Neural cell (in vitro differentiated cells): ENCODE measurements at regions not wholly inside any gene's neighbourhood (a gene's known extent, or its start where the extent isn't known, plus 50 kb on each side); places are given as distances from the start of the nearest gene placed in this dataset.

Experiments
- H2AFZ ChIP-seq: fragments of 200-600, 300-800 bp; sonication (generic), shearing (Covaris generic); 2 replicates; pipeline ENCODE4 v1.6.0; 2014; ENCODE audit warnings: low read depth, mild to moderate bottlenecking, antibody characterized with exemption, low read length, moderate library complexity
- H3F3A ChIP-seq: fragments of 200-600 bp; shearing (Covaris generic); 2 replicates; pipeline ENCODE4 v1.6.1; 2016; ENCODE audit warnings: mild to moderate bottlenecking, moderate library complexity, mixed read lengths, antibody characterized with exemption, low read length; ENCODE audit not compliant: insufficient read depth, poor library complexity, severe bottlenecking
- H3K27ac ChIP-seq: fragments of 200-600, 300-800 bp; sonication (generic), shearing (Covaris generic); 2 replicates; pipeline ENCODE4 v1.5.1; 2014; ENCODE audit warnings: mild to moderate bottlenecking, low read length, moderate library complexity
- H3K27me3 ChIP-seq: fragments of 300-800, 200-600 bp; sonication (generic), shearing (Covaris generic); 2 replicates; pipeline ENCODE4 v1.6.0; 2014; ENCODE audit warnings: mild to moderate bottlenecking, low read depth, low read length, moderate library complexity; ENCODE audit not compliant: insufficient read depth
- H3K36me3 ChIP-seq: fragments of 300-800, 200-600 bp; sonication (generic), shearing (Covaris generic); 2 replicates; pipeline ENCODE4 v1.5.1; 2014; ENCODE audit warnings: mild to moderate bottlenecking, antibody characterized with exemption, low read length, moderate library complexity; ENCODE audit not compliant: insufficient read depth
- H3K4me2 ChIP-seq: fragments of 300-800, 200-600 bp; sonication (generic), shearing (Covaris generic); 2 replicates; pipeline ENCODE4 v1.6.0; 2014; ENCODE audit warnings: mild to moderate bottlenecking, low read length
- H3K4me3 ChIP-seq: fragments of 300-800, 200-600 bp; sonication (generic), shearing (Covaris generic); 2 replicates; pipeline ENCODE4 v1.5.1; 2014; ENCODE audit warnings: mild to moderate bottlenecking, low read length, moderate library complexity
- H3K79me2 ChIP-seq: fragments of 200-600 bp; shearing (Covaris generic); replicated peaks from 2 replicates; pipeline ENCODE4 v1.6.0; 2014; ENCODE audit warnings: mild to moderate bottlenecking, low read length, moderate library complexity; ENCODE audit not compliant: insufficient read depth
- H3K9ac ChIP-seq: fragments of 300-800, 200-600 bp; sonication (generic), shearing (Covaris generic); 2 replicates; pipeline ENCODE4 v1.6.1; 2016; ENCODE audit warnings: mild to moderate bottlenecking, low read length, mixed read lengths
- H3K9me2 ChIP-seq: fragments of 200-600 bp; shearing (Covaris generic); 2 replicates; pipeline ENCODE4 v1.6.1; 2016; ENCODE audit warnings: mild to moderate bottlenecking, low read length, mixed read lengths; ENCODE audit not compliant: insufficient read depth
- H3K9me3 ChIP-seq: fragments of 200-600, 300-800 bp; sonication (generic), shearing (Covaris generic); 2 replicates; pipeline ENCODE4 v1.6.1; 2016; ENCODE audit warnings: mild to moderate bottlenecking, mixed run types, low read length, moderate library complexity, mixed read lengths
- H4K20me1 ChIP-seq: fragments of 200-600 bp; shearing (Covaris generic); 2 replicates; pipeline ENCODE4 v1.6.1; 2016; ENCODE audit warnings: mild to moderate bottlenecking, mixed run types; ENCODE audit not compliant: insufficient read depth
- CTCF ChIP-seq: fragments of 450-650 bp; IDR thresholded peaks from 2 replicates; pipeline ENCODE4 v1.5.1; 2014; ENCODE audit warnings: antibody characterized with exemption, mild to moderate bottlenecking, moderate library complexity; ENCODE audit not compliant: poor library complexity, severe bottlenecking
- EP300 ChIP-seq: fragments of 450-650 bp; conservative IDR thresholded peaks from 2 replicates; pipeline ENCODE4 v1.6.1; 2014; ENCODE audit warnings: antibody characterized with exemption, mild to moderate bottlenecking, moderate library complexity; ENCODE audit not compliant: poor library complexity, severe bottlenecking
- EZH2 ChIP-seq: fragments of 200-600, 300-800 bp; shearing (Covaris generic), sonication (generic); IDR thresholded peaks from 2 replicates; pipeline ENCODE4 v1.6.1; 2014; ENCODE audit warnings: antibody characterized with exemption, low read length, borderline replicate concordance, mild to moderate bottlenecking; ENCODE audit not compliant: insufficient read depth, poor library complexity, severe bottlenecking
- MXI1 ChIP-seq: fragments of 450-650 bp; conservative IDR thresholded peaks from 2 replicates; pipeline ENCODE4 v1.6.1; 2014; ENCODE audit warnings: antibody characterized with exemption, mild to moderate bottlenecking; ENCODE audit not compliant: poor library complexity, severe bottlenecking
- POLR2AphosphoS5 ChIP-seq: IDR thresholded peaks from 2 replicates; pipeline ENCODE4 v1.6.1; 2012
- RAD21 ChIP-seq: fragments of 450-650 bp; conservative IDR thresholded peaks from 2 replicates; pipeline ENCODE4 v1.6.1; 2014; ENCODE audit warnings: antibody characterized with exemption, mild to moderate bottlenecking, moderate library complexity
- REST ChIP-seq: IDR thresholded peaks from 2 replicates; pipeline ENCODE4 v1.6.1; 2012; ENCODE audit warnings: borderline replicate concordance
- SMC3 ChIP-seq: fragments of 450-650 bp; conservative IDR thresholded peaks from 2 replicates; pipeline ENCODE4 v1.6.1; 2014; ENCODE audit warnings: antibody characterized with exemption, mild to moderate bottlenecking, moderate library complexity; ENCODE audit not compliant: poor library complexity
- TAF1 ChIP-seq: IDR thresholded peaks from 2 replicates; pipeline ENCODE4 v1.6.1; 2012; ENCODE audit warnings: low read depth

- TF ChIP-seq CTCF (no peak), EP300 (no peak), MXI1 (no peak)
- H3K4me2 ChIP-seq = no peak overlapping the region
- no peaks in the 10 kb centered on the region for H3K9me2 ChIP-seq
- no peak overlapping the region for H3K9ac ChIP-seq
- no peak overlapping the region for H3K27ac ChIP-seq
- H3K9me3 ChIP-seq = no peaks in the 10 kb centered on the region
- H3K36me3 ChIP-seq = no peaks in the 10 kb centered on the region
- H2AFZ ChIP-seq = no peak overlapping the region
- no peaks in the 10 kb centered on the region for H4K20me1 ChIP-seq
- no peaks in the 10 kb centered on the region for H3K27me3 ChIP-seq
- no peaks in the 10 kb centered on the region for H3F3A ChIP-seq
- H3K4me3 ChIP-seq = no peak overlapping the region
- no peaks in the 10 kb centered on the region for H3K79me2 ChIP-seq
Measured at GRCh38 chr5:57581772-57582171, 99.2 kb upstream of the ACTBL2 start.

- H3K4me2 ChIP-seq = no peak overlapping the region
- no peaks in the 10 kb centered on the region for H3K9me3 ChIP-seq
- no peaks in the 10 kb centered on the region for H3K79me2 ChIP-seq
- H3K9me2 ChIP-seq = no peaks in the 10 kb centered on the region
- H3K4me3 ChIP-seq = no peak overlapping the region
- no peaks in the 10 kb centered on the region for H4K20me1 ChIP-seq
- no peaks in the 10 kb centered on the region for H3K27me3 ChIP-seq
- no peaks in the 10 kb centered on the region for H3K36me3 ChIP-seq
- H3K9ac ChIP-seq = no peak overlapping the region
- no peak overlapping the region for H3K27ac ChIP-seq
- TF ChIP-seq RAD21 (no peak), POLR2AphosphoS5 (no peak), EZH2 (no peak), TAF1 (no peak), EP300 (no peak), REST (no peak), SMC3 (no peak), CTCF (no peak), MXI1 (no peak)
- no peak overlapping the region for H2AFZ ChIP-seq
- H3F3A ChIP-seq = no peaks in the 10 kb centered on the region
Measured at GRCh38 chr5:57581222-57581621, 98.6 kb upstream of the ACTBL2 start.
